HCT116 (cell line): ENCODE measurements at regions not wholly inside any gene's neighbourhood (a gene's known extent, or its start where the extent isn't known, plus 50 kb on each side); places are given as distances from the start of the nearest gene placed in this dataset.

Experiments
- ATAC-seq: fragments of 200-7000 bp; cut with Tn5 transposase; 2 replicates; pipeline ENCODE4 v1.9.1; 2020; ENCODE audit warnings: mild to moderate bottlenecking, moderate library complexity
- BruUV-seq: library from RNA; stranded (reverse); fragments of 400-500 nt; replicated peaks from 2 replicates; lab custom pipeline; 2021; lab: Mats Ljungman, UMichigan
- CTCF ChIA-PET: fragments of 300-600 bp; sonication (Branson Sonifier 250); formaldehyde crosslinking; loops from one replicate; lab custom pipeline; 2021; ENCODE audit warnings: antibody characterized with exemption; lab: Charles Lee
- POLR2A ChIA-PET: fragments of 300-600, 350-600 bp; sonication (Branson Sonifier 250); formaldehyde crosslinking; loops from one replicate; lab custom pipeline; 2021; ENCODE audit warnings: antibody characterized with exemption; lab: Charles Lee
- RAD21 ChIA-PET, 2 experiments: fragments of 300-600 bp; sonication (Branson Sonifier 250); formaldehyde crosslinking; loops; one replicate each; lab custom pipeline; 2023; ENCODE audit warnings: low total read pairs in 2 of 2; ENCODE audit not compliant: uncharacterized antibody in 2 of 2, unreplicated experiment in 2 of 2, low non-redundant PET in 1 of 2; lab: Charles Lee
- DNase-seq: peaks from one replicate; pipeline ENCODE4 v3.0.0-alpha.2; 2010; ENCODE audit warnings: low read depth, low spot score
- H2AFZ ChIP-seq: fragments of 200-600 bp; shearing (Covaris generic), sonication (generic); 2 replicates; pipeline ENCODE4 v1.6.1; 2017; ENCODE audit warnings: low read depth, mixed run types, mixed read lengths, antibody characterized with exemption, low read length; ENCODE audit not compliant: poor library complexity, severe bottlenecking
- H3K27ac ChIP-seq: 2 replicates; pipeline ENCODE4 v1.5.1; 2012; ENCODE audit warnings: low read depth, low read length
- H3K27me3 ChIP-seq: fragments of 200-600 bp; sonication (generic); 2 replicates; pipeline ENCODE4 v1.6.1; 2016; ENCODE audit warnings: mixed run types, low read length, mixed read lengths; ENCODE audit not compliant: insufficient read depth
- H3K36me3 ChIP-seq, 2 experiments: fragments of 200-500 bp in 1 of 2; fragments of 200-600 bp in 1 of 2; sonication (Bioruptor generic) in 1 of 2; sonication (generic) in 1 of 2; 2 replicates each; pipeline versions ENCODE4 v1.5.1 to v1.6.1; 2014 to 2016; ENCODE audit warnings: low read length in 2 of 2, inconsistent platforms in 1 of 2, mixed read lengths in 1 of 2, mixed run types in 1 of 2; ENCODE audit not compliant: insufficient read depth in 2 of 2, control insufficient read depth in 1 of 2
- H3K4me1 ChIP-seq, 2 experiments: fragments of 200-600 bp in 1 of 2; sonication (generic) in 1 of 2; 2 replicates each; pipeline versions ENCODE4 v1.5.1 to v1.6.1; 2012 to 2017; ENCODE audit warnings: low read length in 2 of 2, inconsistent platforms in 1 of 2, mild to moderate bottlenecking in 1 of 2, mixed read lengths in 1 of 2, mixed run types in 1 of 2, moderate library complexity in 1 of 2; ENCODE audit not compliant: insufficient read depth in 2 of 2, control insufficient read depth in 1 of 2
- H3K4me2 ChIP-seq: fragments of 200-600 bp; sonication (generic); 2 replicates; pipeline ENCODE4 v1.6.1; 2017; ENCODE audit warnings: mixed run types, low read length, mixed read lengths
- H3K4me3 ChIP-seq, 2 experiments: fragments of 200-600 bp in 1 of 2; sonication (generic) in 1 of 2; replicated peaks in 1 of 2; 2 replicates each; pipeline ENCODE4 v1.5.1; 2011 to 2016; ENCODE audit warnings: low read length in 2 of 2, control low read depth in 1 of 2, low read depth in 1 of 2, mild to moderate bottlenecking in 1 of 2, mixed read lengths in 1 of 2, mixed run types in 1 of 2
- H3K79me2 ChIP-seq: fragments of 200-600 bp; sonication (generic); 2 replicates; pipeline ENCODE4 v1.6.1; 2017; ENCODE audit warnings: mild to moderate bottlenecking, mixed run types, low read length, moderate library complexity, mixed read lengths; ENCODE audit not compliant: insufficient read depth
- H3K9ac ChIP-seq: fragments of 200-600 bp; sonication (generic); 2 replicates; pipeline ENCODE4 v1.6.1; 2016; ENCODE audit warnings: low read length, mixed read lengths
- H3K9me2 ChIP-seq: fragments of 200-600 bp; sonication (generic), shearing (Covaris generic); 2 replicates; pipeline ENCODE4 v1.6.1; 2017; ENCODE audit warnings: mixed run types, mild to moderate bottlenecking, moderate library complexity; ENCODE audit not compliant: insufficient read depth
- H3K9me3 ChIP-seq, 2 experiments: fragments of 200-500 bp in 1 of 2; fragments of 200-600 bp in 1 of 2; sonication (Bioruptor generic) in 1 of 2; sonication (generic) in 1 of 2; 2 replicates each; pipeline ENCODE4 v1.6.1; 2014 to 2017; ENCODE audit warnings: low read length in 2 of 2, mixed read lengths in 2 of 2, inconsistent platforms in 1 of 2, low read depth in 1 of 2, mild to moderate bottlenecking in 1 of 2, mixed run types in 1 of 2, moderate library complexity in 1 of 2; ENCODE audit not compliant: control insufficient read depth in 1 of 2, insufficient read depth in 1 of 2
- H4K20me1 ChIP-seq: fragments of 200-600 bp; sonication (generic), shearing (Covaris generic); 2 replicates; pipeline ENCODE4 v1.6.1; 2017; ENCODE audit warnings: mixed run types, mild to moderate bottlenecking, moderate library complexity; ENCODE audit not compliant: insufficient read depth
- CBX3 ChIP-seq: IDR thresholded peaks from 2 replicates; pipeline ENCODE4 v1.6.1; 2012; ENCODE audit warnings: low read depth
- CEBPB ChIP-seq: IDR thresholded peaks from 2 replicates; pipeline ENCODE4 v1.6.1; 2012; ENCODE audit warnings: low read depth
- EGR1 ChIP-seq: IDR thresholded peaks from 2 replicates; pipeline ENCODE4 v1.6.1; 2012; ENCODE audit warnings: low read depth
- ELF1 ChIP-seq: IDR thresholded peaks from 2 replicates; pipeline ENCODE4 v1.6.1; 2012; ENCODE audit warnings: low read depth, borderline replicate concordance
- EZH2 ChIP-seq: fragments of 200-600 bp; sonication (generic); IDR thresholded peaks from 2 replicates; pipeline ENCODE4 v1.6.1; 2017; ENCODE audit warnings: antibody characterized with exemption, mixed run types
- EZH2phosphoT487 ChIP-seq: fragments of 200-600 bp; IDR thresholded peaks from 2 replicates; pipeline ENCODE4 v1.6.1; 2018; ENCODE audit warnings: antibody characterized with exemption, borderline replicate concordance
- FOSL1 ChIP-seq: IDR thresholded peaks from 2 replicates; pipeline ENCODE4 v1.6.1; 2012; ENCODE audit warnings: low read depth
- JUND ChIP-seq: IDR thresholded peaks from 2 replicates; pipeline ENCODE4 v1.6.1; 2012
- RAD21 ChIP-seq: IDR thresholded peaks from 2 replicates; pipeline ENCODE4 v1.6.1; 2012; ENCODE audit warnings: low read depth, mild to moderate bottlenecking
- SIN3A ChIP-seq: IDR thresholded peaks from 2 replicates; pipeline ENCODE4 v1.6.1; 2012; ENCODE audit warnings: low read depth
- SP1 ChIP-seq: IDR thresholded peaks from 2 replicates; pipeline ENCODE4 v1.6.1; 2012; ENCODE audit warnings: low read depth
- SRF ChIP-seq: IDR thresholded peaks from 2 replicates; pipeline ENCODE4 v1.6.1; 2012; ENCODE audit warnings: low read depth
- TCF7L2 ChIP-seq: IDR thresholded peaks from 2 replicates; pipeline ENCODE4 v1.7.0; 2011; ENCODE audit warnings: borderline replicate concordance, inconsistent platforms; ENCODE audit not compliant: insufficient read depth, insufficient read length; ENCODE audit errors: extremely low read depth
- ZBTB33 ChIP-seq: IDR thresholded peaks from 2 replicates; pipeline ENCODE4 v1.6.1; 2011; ENCODE audit warnings: mild to moderate bottlenecking, low read length, moderate library complexity; ENCODE audit not compliant: insufficient replicate concordance; ENCODE audit errors: extremely low read depth
- ZFX ChIP-seq: fragments of 450-650 bp; IDR thresholded peaks from 2 replicates; pipeline ENCODE4 v1.6.1; 2017
- ZNF274 ChIP-seq: fragments of 200-500 bp; sonication (Bioruptor generic); IDR thresholded peaks from 2 replicates; pipeline ENCODE4 v1.6.1; 2014; ENCODE audit warnings: mild to moderate bottlenecking, low read depth, low read length, inconsistent platforms
- intact Hi-C: fragments of 100-400 bp; cut with micrococcal nuclease; formaldehyde crosslinking; loops from 2 replicates; pipeline ENCODE4 v1.10.0; 2022
- TF ChIP-seq, protein P1 (sequence below), 3 experiments: fragments of 200-600 bp in 1 of 3; sonication (generic) in 1 of 3; IDR thresholded peaks in 2 of 3; conservative IDR thresholded peaks in 1 of 3; 2 replicates each; pipeline ENCODE4 v1.5.1; 2012 to 2017; ENCODE audit warnings: low read depth in 2 of 3, low read length in 2 of 3, antibody characterized with exemption in 1 of 3, borderline replicate concordance in 1 of 3, control low read depth in 1 of 3, mild to moderate bottlenecking in 1 of 3, mixed read lengths in 1 of 3, mixed run types in 1 of 3, moderate library complexity in 1 of 3; ENCODE audit not compliant: insufficient read depth in 1 of 3
- TF ChIP-seq, protein P2 (sequence below): IDR thresholded peaks from 2 replicates; pipeline ENCODE4 v1.6.1; 2012
- TF ChIP-seq, protein P3 (sequence below): IDR thresholded peaks from 2 replicates; pipeline ENCODE4 v1.6.1; 2012

- no peaks in the 10 kb centered on the region for H3K9me2 ChIP-seq
- no peak overlapping the region for H2AFZ ChIP-seq
- DNase-seq (no peak), ATAC-seq (no peak)
- H3K36me3 ChIP-seq = no peaks in the 10 kb centered on the region
- ChIA-PET RAD21 (no interaction called here), CTCF (no interaction called here), POLR2A (no interaction called here)
- no TSS peak for BruUV-seq
- no peak overlapping the region for H3K27ac ChIP-seq
- no peaks in the 10 kb centered on the region for H3K79me2 ChIP-seq
- no peak overlapping the region for H3K9ac ChIP-seq
- 0 out of 2 replicates have a peak, but pooled peaks cover 3% of the 10 kb centered on the region for H3K27me3 ChIP-seq
- H3K4me2 ChIP-seq = no peak overlapping the region
- intact Hi-C loops = no loop called here
- no peaks in the 10 kb centered on the region for H3K4me1 ChIP-seq
- no peaks in the 10 kb centered on the region for H3K9me3 ChIP-seq
- no peaks in the 10 kb centered on the region for H4K20me1 ChIP-seq
- H3K4me3 ChIP-seq = no peak overlapping the region
- TF ChIP-seq ZNF274 (no peak), EGR1 (no peak), ZBTB33 (no peak), FOSL1 (no peak), SP1 (no peak), CBX3 (no peak), RAD21 (no peak), EZH2phosphoT487 (no peak), ELF1 (no peak), SRF (no peak), ZFX (no peak), SIN3A (no peak), JUND (no peak), EZH2 (no peak), TCF7L2 (no peak), CEBPB (no peak)
- TF ChIP-seq, protein P1, sequence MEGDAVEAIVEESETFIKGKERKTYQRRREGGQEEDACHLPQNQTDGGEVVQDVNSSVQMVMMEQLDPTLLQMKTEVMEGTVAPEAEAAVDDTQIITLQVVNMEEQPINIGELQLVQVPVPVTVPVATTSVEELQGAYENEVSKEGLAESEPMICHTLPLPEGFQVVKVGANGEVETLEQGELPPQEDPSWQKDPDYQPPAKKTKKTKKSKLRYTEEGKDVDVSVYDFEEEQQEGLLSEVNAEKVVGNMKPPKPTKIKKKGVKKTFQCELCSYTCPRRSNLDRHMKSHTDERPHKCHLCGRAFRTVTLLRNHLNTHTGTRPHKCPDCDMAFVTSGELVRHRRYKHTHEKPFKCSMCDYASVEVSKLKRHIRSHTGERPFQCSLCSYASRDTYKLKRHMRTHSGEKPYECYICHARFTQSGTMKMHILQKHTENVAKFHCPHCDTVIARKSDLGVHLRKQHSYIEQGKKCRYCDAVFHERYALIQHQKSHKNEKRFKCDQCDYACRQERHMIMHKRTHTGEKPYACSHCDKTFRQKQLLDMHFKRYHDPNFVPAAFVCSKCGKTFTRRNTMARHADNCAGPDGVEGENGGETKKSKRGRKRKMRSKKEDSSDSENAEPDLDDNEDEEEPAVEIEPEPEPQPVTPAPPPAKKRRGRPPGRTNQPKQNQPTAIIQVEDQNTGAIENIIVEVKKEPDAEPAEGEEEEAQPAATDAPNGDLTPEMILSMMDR (IDR thresholded peaks at IDR 0.05 in 2 of 3, conservative IDR thresholded peaks at IDR 0.05 in 1 of 3; ENCODE audit: borderline replicate concordance in 1 of 3, insufficient read depth in 1 of 3, low read depth in 2 of 3, low read length in 2 of 3) = no peak
- TF ChIP-seq, protein P2, sequence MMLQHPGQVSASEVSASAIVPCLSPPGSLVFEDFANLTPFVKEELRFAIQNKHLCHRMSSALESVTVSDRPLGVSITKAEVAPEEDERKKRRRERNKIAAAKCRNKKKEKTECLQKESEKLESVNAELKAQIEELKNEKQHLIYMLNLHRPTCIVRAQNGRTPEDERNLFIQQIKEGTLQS = no peak
- TF ChIP-seq, protein P3, sequence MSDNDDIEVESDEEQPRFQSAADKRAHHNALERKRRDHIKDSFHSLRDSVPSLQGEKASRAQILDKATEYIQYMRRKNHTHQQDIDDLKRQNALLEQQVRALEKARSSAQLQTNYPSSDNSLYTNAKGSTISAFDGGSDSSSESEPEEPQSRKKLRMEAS = no peak
These were observed 183.0 kb upstream of the PHACTR1 start for GRCh38 chr6:12533586-12533985.
